Stimulated activated naive CD8-positive, alpha-beta T cell treated with anti-CD3 and anti-CD28 coated beads, Interleukin-15, Interleukin-2, amounts not matched to agents 100 ng/mL and 50 ng/mL, for 24 hours (primary cell): ENCODE measurements at regions not wholly inside any gene's neighbourhood (a gene's known extent, or its start where the extent isn't known, plus 50 kb on each side); places are given as distances from the start of the nearest gene placed in this dataset.
"Not testable (repeated sequence)": the region's sequence is repeated elsewhere in the genome, so short reads cannot be mapped to it uniquely, and the experiment has no call there.

Experiments used
- H3K27ac Mint-ChIP-seq: one replicate; pipeline ENCODE4 v1.8.0; 2021; ENCODE audit warnings: mild to moderate bottlenecking, mixed read lengths
- H3K27me3 Mint-ChIP-seq: one replicate; pipeline ENCODE4 v1.8.0; 2021; ENCODE audit warnings: mixed read lengths
- H3K36me3 Mint-ChIP-seq: one replicate; pipeline ENCODE4 v1.8.0; 2021; ENCODE audit warnings: low read depth, mixed read lengths
- H3K4me1 Mint-ChIP-seq: one replicate; pipeline ENCODE4 v1.8.0; 2021; ENCODE audit warnings: low read depth, mixed read lengths
- H3K4me3 Mint-ChIP-seq: one replicate; pipeline ENCODE4 v1.8.0; 2021; ENCODE audit warnings: mild to moderate bottlenecking, mixed read lengths
- H3K9me3 Mint-ChIP-seq: one replicate; pipeline ENCODE4 v1.8.0; 2021; ENCODE audit warnings: mixed read lengths

DNA sequence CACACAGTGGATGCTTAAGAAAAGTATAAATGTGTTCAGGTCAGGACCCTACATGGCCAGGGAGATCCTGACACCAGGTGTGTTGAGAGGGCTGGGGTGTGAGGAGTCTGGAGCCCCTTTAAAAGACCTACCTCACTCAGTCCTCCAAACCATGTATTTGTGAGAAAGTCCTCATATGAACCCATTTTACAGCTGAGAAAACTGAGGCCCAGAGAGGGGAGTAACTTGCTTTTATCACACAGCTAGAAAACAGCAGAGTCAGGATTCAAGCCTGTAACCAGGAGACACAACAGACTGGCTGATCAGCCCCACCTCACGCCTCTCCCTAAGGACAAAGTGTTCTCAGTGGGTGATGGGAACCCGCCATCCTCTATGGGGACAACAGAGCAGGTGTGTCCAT lies 706.7 kb downstream of the PTPRU start:
- Mint-ChIP-seq H3K9me3 (no peaks in the 10 kb centered on the region), H3K4me3 (no peak overlapping the region), H3K27ac (no peak overlapping the region), H3K4me1 (no peaks in the 10 kb centered on the region), H3K27me3 (peaks cover 16% of the 10 kb centered on the region), H3K36me3 (no peaks in the 10 kb centered on the region)

DNA sequence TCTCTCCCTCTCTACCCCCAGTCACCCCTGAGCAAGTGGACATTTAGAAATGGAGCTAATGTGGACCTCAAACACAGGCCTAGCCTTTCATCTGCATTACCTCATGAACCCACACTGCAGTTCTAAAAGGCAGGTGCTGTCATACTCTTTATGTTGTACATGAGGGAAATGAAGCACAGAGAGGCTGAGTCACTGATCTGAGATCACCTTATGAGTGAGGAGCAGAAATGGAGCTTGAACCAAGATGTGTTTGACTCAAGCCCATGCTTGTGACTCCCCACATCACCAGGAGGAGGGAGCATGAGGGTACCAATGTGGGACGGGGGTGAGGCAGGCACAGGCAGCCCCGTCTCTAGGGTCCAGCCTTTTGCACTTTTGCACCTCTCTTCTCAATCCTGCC lies 702.8 kb downstream of the PTPRU start:
- Mint-ChIP-seq H3K27me3 (peaks cover 8% of the 10 kb centered on the region), H3K4me3 (no peak overlapping the region), H3K4me1 (no peaks in the 10 kb centered on the region), H3K9me3 (no peaks in the 10 kb centered on the region), H3K27ac (no peak overlapping the region), H3K36me3 (no peaks in the 10 kb centered on the region)

DNA sequence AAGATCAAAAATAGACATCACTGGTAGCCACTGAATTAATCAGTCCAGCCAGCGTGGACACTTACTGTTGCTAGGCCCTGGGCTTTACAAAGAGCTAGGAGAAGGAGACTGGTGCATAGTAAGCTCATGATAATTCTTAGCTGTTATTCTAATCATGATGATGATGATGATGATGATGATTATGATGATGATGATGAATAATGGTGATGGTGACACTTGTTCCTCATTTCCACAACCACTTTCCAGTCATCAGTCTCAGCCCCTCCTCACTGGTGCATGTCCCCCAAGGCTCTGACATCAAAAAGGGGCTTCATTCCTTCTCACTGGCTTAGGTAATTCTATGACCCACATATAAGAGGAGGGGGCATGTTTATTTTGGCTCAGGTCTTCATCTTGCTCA lies 701.0 kb downstream of the PTPRU start:
- no peaks in the 10 kb centered on the region for H3K4me1 Mint-ChIP-seq
- H3K27me3 Mint-ChIP-seq = peaks cover 10% of the 10 kb centered on the region
- no peaks in the 10 kb centered on the region for H3K9me3 Mint-ChIP-seq
- H3K27ac Mint-ChIP-seq = no peak overlapping the region
- no peaks in the 10 kb centered on the region for H3K36me3 Mint-ChIP-seq
- no peak overlapping the region for H3K4me3 Mint-ChIP-seq

DNA sequence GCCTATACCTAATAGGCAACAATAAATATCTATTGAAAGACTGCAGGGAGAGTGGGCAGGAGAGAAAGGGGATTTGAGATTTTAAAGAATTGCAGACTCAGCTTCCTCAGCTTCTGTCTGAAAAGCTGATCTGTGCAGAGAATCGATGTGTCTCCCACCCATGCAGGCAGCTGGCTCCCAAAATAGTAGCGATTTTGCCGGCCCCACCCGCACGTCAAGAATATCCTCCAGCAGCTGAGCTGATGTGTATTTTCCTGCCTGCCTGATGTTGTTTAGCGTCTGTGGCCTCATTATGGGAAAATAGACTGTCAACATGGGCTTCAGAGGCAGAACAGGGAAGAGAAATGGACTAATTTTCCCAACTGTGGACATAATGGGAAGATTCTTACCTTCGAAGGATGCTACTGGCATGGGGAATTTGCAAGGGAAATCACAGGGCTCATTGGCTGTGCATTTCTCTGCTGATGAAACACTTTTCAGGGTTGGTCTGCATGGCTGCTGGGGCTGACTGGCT lies 699.8 kb downstream of the PTPRU start:
- H3K4me1 Mint-ChIP-seq = no peaks in the 10 kb centered on the region
- no peaks in the 10 kb centered on the region for H3K9me3 Mint-ChIP-seq
- no peaks in the 10 kb centered on the region for H3K36me3 Mint-ChIP-seq
- H3K27ac Mint-ChIP-seq = no peak overlapping the region
- no peak overlapping the region for H3K4me3 Mint-ChIP-seq
- peaks cover 17% of the 10 kb centered on the region for H3K27me3 Mint-ChIP-seq

DNA sequence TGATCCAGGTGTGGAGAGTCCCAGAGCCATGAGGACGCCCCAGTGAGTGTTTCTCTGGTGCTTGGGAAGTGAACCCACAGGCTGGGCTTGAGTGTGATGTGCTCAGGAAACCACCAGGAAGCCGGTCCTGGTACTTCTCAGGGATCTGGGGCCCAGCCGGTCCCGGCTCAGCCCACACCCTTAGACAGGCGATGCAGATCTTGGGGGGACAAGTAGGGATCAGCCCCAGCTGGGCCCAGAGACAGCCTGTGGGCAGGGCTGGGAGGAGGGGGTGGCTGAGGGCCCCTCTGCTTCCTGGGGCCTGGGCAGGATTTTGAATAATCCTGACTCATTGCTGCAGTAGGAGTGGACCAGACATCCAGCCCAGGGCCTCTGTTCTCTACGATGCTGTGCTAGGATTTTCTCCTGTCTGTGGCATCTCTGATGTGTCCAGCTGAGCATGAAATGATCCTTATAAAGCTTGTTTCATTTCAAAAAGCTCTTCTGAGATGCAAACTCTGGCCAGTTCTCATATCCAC lies 698.0 kb downstream of the PTPRU start:
- H3K9me3 Mint-ChIP-seq = no peaks in the 10 kb centered on the region
- no peaks in the 10 kb centered on the region for H3K36me3 Mint-ChIP-seq
- H3K4me1 Mint-ChIP-seq = no peaks in the 10 kb centered on the region
- H3K4me3 Mint-ChIP-seq = no peak overlapping the region
- peaks cover 17% of the 10 kb centered on the region for H3K27me3 Mint-ChIP-seq
- no peak overlapping the region for H3K27ac Mint-ChIP-seq

DNA sequence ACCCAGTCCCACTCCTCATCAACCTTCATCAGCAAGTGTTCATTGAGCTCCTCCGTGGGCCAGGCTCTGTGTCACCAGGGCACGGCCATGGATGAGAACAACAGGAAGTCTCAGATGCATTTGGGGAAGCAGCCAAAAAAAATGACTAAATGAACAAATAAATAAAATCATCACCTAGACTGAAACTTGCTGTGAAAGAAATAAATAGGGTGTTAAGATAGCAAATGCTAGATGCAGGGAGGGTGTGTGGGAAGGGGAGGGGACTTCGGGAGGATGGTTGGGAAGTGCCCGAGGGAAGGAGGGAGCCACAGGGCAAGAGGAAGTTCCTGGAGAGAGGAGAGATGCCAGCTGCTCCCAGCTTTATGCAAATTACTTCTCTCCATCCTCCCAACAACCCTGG lies 696.7 kb downstream of the PTPRU start:
- Mint-ChIP-seq H3K36me3 (no peaks in the 10 kb centered on the region), H3K4me1 (no peaks in the 10 kb centered on the region), H3K27me3 (peaks cover 17% of the 10 kb centered on the region), H3K9me3 (no peaks in the 10 kb centered on the region), H3K27ac (no peak overlapping the region), H3K4me3 (no peak overlapping the region)

DNA sequence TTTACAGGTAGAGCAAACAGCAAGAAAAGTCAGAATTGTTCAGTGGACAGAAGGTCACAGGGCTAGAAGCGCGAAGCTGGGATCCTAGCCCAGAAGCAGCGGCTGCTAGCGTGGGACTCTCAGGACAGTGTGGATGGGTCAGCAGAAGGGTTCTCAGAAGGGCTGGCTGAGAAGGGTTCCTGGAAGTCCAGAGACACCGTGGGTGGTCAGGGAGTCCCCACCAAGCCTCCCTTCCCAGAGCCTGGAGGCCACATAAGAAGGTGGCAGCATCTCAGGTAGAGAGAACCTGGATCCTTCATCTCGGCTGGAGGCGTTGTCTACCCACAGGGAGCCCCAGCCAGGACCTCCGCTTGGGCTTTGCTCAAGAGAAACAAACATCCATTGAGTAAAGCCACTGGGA lies 696.3 kb downstream of the PTPRU start:
- H3K27me3 Mint-ChIP-seq = peaks cover 17% of the 10 kb centered on the region
- no peak overlapping the region for H3K27ac Mint-ChIP-seq
- no peak overlapping the region for H3K4me3 Mint-ChIP-seq
- H3K36me3 Mint-ChIP-seq = no peaks in the 10 kb centered on the region
- H3K9me3 Mint-ChIP-seq = no peaks in the 10 kb centered on the region
- no peaks in the 10 kb centered on the region for H3K4me1 Mint-ChIP-seq

DNA sequence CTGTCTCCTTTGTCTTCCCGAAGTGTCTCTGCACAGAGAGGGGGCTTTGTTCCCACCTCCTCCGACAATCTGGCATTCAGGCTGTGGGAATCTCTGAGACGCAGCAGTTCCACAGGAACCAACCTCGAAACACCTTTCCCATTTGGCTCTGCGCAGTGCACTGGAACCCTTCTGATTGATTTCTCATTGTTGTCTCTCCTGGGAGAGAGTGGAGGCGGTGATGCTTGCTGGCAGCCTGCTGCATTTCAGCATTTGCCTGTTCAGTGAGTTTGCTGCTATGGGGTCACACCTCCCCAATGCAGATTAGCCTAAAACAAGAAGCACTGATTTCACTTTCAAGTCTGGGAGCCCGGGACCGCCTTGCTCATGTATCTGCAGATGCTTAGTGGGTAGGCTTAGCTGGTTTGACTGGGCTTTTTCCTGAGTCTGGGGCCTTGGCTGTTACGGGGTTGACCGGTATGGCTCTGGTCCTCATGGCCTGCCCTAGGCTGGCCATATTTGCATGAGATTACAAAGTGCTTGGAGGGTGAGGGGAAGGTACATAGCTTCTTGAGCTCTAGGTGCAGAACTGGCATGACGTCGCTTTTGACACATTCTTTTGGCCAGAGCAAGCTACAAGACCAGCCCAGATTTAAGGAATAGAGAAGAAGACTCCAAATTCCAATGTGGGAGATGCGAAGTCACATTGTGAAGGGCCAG lies 695.3 kb downstream of the PTPRU start:
- H3K36me3 Mint-ChIP-seq = no peaks in the 10 kb centered on the region
- H3K4me3 Mint-ChIP-seq = no peak overlapping the region
- peaks cover 17% of the 10 kb centered on the region for H3K27me3 Mint-ChIP-seq
- no peaks in the 10 kb centered on the region for H3K4me1 Mint-ChIP-seq
- no peak overlapping the region for H3K27ac Mint-ChIP-seq
- H3K9me3 Mint-ChIP-seq = no peaks in the 10 kb centered on the region

DNA sequence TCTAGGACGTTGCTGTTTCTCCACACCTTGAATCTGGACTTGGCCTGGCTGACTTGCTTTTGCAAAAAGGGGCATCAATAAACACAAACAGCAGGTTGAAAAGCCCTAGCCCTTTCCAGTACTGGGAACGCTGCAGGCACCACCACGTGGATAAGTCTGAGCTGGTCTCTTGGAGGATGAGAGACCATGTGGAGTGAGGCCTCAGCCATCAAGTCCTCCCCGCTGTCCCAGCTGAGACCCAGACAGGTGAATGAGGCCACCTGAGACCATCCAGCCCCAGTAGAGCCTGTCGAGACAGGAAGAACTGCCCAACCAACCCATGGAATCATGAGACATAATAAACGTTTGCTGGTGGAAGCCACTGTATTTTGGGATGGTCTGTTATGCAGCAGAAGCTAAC lies 688.7 kb downstream of the PTPRU start:
- no peak overlapping the region for H3K27ac Mint-ChIP-seq
- H3K4me3 Mint-ChIP-seq = no peak overlapping the region
- H3K36me3 Mint-ChIP-seq = no peaks in the 10 kb centered on the region
- no peaks in the 10 kb centered on the region for H3K9me3 Mint-ChIP-seq
- no peaks in the 10 kb centered on the region for H3K4me1 Mint-ChIP-seq
- peaks cover 16% of the 10 kb centered on the region for H3K27me3 Mint-ChIP-seq

DNA sequence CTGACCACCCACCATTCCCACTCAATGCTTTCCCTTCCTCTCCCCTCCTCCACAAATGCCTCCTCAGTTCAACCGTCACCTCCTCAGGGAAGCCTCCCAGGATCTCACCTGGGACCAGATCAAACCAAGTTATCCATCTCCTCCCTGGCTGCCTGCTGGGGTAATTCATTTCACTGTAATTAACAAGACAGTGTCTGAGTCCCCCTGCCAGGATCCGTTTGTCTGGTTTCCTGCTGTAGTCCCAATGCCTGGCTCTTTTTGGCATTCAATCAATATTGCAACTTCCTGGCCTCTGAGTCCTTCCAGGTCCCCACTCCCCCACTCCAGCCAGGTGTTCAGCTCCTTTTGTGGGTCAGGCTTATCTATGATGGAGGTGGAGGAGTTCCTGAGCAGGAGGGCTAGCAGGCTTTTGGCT lies 687.7 kb downstream of the PTPRU start:
- peaks cover 18% of the 10 kb centered on the region for H3K27me3 Mint-ChIP-seq
- H3K27ac Mint-ChIP-seq = no peak overlapping the region

DNA sequence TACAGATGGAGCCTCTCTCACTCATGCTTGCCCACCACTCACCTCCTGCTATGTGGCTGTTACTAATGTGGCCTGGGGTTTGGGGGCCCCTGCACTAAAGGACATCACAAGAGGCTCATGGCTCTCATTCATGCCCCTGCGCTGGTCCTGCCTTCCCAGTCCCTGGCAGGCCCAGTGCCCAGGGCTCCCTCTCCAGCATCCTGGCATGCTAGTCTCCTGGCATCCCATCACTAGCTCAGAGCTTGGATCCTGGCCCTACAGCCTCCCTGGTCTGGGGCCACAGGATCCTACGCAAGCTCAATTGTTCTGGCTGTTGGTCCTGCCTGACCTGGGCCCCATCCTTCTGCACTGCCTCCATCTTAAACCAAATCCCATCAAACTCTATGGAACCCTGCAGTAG lies 685.4 kb downstream of the PTPRU start:
- Mint-ChIP-seq H3K27ac (no peak overlapping the region), H3K4me3 (no peak overlapping the region), H3K36me3 (no peaks in the 10 kb centered on the region), H3K4me1 (no peaks in the 10 kb centered on the region), H3K9me3 (no peaks in the 10 kb centered on the region), H3K27me3 (peaks cover 30% of the 10 kb centered on the region)

More for the DNA sequence above, 687.7 kb downstream of the PTPRU start:
- H3K4me1 Mint-ChIP-seq = no peaks in the 10 kb centered on the region
- no peaks in the 10 kb centered on the region for H3K9me3 Mint-ChIP-seq
- H3K36me3 Mint-ChIP-seq = no peaks in the 10 kb centered on the region
- no peak overlapping the region for H3K4me3 Mint-ChIP-seq

DNA sequence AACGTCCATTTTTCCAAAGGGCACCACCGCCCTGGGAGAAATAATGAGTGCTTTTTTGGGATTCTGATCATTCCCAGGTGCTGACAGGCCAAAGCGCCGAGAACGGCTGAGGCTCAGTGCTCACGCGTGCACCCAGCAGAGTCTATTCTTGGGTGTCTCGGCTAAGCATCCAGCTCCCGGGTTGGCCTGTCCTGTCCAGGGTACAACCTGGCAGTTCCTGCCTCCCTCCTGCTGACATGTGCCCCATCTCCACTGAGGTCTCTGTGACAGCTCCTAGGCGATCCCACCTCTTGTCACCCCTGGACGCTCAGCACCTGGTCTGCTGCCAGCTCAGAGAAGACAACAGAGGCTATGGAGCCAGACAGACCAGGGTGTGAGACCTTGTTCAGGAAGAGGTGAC lies 684.5 kb downstream of the PTPRU start:
- Mint-ChIP-seq H3K9me3 (no peaks in the 10 kb centered on the region), H3K27me3 (peaks cover 25% of the 10 kb centered on the region), H3K4me1 (no peaks in the 10 kb centered on the region), H3K36me3 (no peaks in the 10 kb centered on the region), H3K27ac (no peak overlapping the region), H3K4me3 (no peak overlapping the region)

DNA sequence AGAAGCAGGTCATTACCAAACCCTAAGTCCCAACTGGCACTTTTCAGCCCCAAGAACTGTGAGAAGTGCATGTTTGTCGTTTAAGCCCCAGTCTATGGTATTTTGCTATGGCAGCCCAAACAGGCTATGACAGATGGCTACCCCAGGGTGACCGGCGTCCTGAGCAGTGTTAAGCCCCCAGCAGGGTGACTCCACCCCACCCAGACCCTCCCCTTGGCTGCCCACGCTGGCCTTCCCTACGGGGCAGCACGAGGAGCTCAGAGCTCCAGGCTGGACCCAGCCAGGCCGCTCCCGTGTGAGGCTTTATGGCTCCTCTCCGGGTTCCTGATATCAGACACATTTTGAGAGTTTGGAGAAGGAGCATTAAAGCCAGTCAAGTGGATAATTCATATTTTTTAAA lies 684.0 kb downstream of the PTPRU start:
- no peaks in the 10 kb centered on the region for H3K4me1 Mint-ChIP-seq
- H3K36me3 Mint-ChIP-seq = no peaks in the 10 kb centered on the region
- peaks cover 22% of the 10 kb centered on the region for H3K27me3 Mint-ChIP-seq
- H3K4me3 Mint-ChIP-seq = no peak overlapping the region
- H3K9me3 Mint-ChIP-seq = no peaks in the 10 kb centered on the region
- no peak overlapping the region for H3K27ac Mint-ChIP-seq

DNA sequence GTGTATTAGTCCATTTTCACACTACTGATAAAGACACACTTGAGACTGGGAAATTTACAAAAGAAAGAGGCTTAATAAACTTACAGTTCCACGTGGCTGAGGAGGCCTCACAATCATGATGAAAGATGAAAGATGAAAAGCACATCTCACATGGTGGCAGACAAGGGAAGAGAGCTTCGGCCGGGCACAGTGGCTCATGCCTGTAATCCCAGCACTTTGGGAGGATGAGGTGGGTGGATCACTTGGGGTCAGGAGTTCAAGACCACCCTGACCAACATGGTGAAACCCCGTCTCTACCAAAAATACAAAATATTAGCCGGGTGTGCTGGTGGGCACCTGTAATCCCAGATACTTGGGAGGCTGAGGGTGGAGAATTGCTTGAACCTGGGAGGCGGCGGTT lies 682.7 kb downstream of the PTPRU start:
- not testable (repeated sequence) for H3K4me1 Mint-ChIP-seq, H3K9me3 Mint-ChIP-seq, H3K4me3 Mint-ChIP-seq, H3K36me3 Mint-ChIP-seq, H3K27ac Mint-ChIP-seq
- H3K27me3 Mint-ChIP-seq = peaks cover 26% of the 10 kb centered on the region

DNA sequence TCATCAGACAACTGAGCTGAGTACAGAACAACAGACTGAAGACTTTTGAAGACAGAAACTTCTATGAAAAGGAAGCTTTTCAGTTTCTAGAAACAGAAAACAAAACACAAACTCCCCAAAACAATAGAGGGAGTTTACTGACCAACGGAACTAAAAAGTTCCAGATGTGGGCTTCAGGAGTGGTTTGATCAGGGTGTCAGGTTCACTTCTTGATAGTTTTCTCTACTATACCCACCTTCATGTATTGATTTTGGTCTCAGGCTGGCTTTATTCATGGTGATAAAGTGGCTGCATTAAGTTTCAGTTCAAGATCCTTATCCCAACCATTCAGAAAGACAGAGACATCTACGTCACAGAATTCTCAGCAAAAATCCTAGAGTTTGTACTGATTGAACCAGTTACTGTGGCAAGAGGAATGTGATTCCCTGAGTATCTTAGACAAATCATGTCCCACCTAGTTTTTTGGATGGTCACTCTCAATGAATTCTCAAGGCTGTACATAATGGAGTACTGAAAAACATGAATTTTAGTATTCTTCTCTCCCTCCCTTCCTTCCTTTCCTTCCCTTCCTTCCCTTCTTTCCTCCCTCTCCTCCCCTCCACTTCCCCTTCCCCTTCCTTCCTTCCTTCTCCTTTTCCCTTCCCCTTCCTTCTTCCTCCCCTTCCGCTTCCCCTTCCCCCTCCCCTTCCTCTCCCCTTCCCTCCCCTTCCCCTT lies 680.5 kb downstream of the PTPRU start:
- Mint-ChIP-seq H3K27ac (no peak overlapping the region), H3K4me1 (no peaks in the 10 kb centered on the region), H3K4me3 (no peak overlapping the region), H3K27me3 (peaks cover 31% of the 10 kb centered on the region), H3K36me3 (no peaks in the 10 kb centered on the region), H3K9me3 (no peaks in the 10 kb centered on the region)
